ENCODE measurements at regions not wholly inside any gene's neighbourhood (a gene's known extent, or its start where the extent isn't known, plus 50 kb on each side); places are given as distances from the start of the nearest gene placed in this dataset.

DNA sequence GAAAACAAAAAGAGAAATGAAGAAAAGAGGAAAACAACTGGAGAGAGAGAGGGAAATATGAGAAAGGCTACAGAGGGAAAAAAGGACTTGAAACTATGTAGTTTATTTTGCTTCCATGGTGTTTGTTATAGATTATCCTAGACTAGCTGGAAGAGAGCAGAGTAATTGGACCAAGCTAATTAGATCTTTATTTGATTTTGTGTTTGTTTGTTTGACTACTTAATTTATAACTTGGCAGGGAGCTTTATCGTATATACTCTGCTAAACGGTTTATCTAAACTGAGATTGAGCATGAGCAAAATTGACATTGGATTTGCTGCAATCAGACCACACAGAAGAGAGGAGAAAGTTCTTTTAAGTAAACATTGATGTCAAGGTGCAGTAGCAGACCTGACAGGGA, 443.8 kb upstream of the USP24 start:
- Mint-ChIP-seq H3K27ac (ENCODE audit: low read depth, unreplicated experiment) (no peak overlapping the region), H3K4me1 (ENCODE audit: insufficient read depth, unreplicated experiment) (no peaks in the 10 kb centered on the region), H3K36me3 (ENCODE audit: insufficient read depth, unreplicated experiment) (no peaks in the 10 kb centered on the region), H3K27me3 (ENCODE audit: insufficient read depth, unreplicated experiment) (no peaks in the 10 kb centered on the region), H3K9me3 (ENCODE audit: unreplicated experiment) (no peaks in the 10 kb centered on the region), H3K4me3 (ENCODE audit: unreplicated experiment) (no peak overlapping the region)
- BruUV-seq (replicated peaks) = no TSS peak
- DNase-seq (ENCODE audit: unreplicated experiment) = no peak
- intact Hi-C loops (cut with micrococcal nuclease) = no loop called here
- ChIA-PET POLR2A (interaction anchor here (0.6 to 0.8 kb wide), 6 partner anchors 12 to 283 kb away, joined by 3 to 4 read pairs (median 3); no protein-coding TSS in a partner anchor), CTCF (interaction anchor here (0.6 to 1.1 kb wide), 2 partner anchors 151 to 375 kb away, joined by 4 to 7 read pairs; no protein-coding TSS in a partner anchor)
- TF ChIP-seq, protein P1, sequence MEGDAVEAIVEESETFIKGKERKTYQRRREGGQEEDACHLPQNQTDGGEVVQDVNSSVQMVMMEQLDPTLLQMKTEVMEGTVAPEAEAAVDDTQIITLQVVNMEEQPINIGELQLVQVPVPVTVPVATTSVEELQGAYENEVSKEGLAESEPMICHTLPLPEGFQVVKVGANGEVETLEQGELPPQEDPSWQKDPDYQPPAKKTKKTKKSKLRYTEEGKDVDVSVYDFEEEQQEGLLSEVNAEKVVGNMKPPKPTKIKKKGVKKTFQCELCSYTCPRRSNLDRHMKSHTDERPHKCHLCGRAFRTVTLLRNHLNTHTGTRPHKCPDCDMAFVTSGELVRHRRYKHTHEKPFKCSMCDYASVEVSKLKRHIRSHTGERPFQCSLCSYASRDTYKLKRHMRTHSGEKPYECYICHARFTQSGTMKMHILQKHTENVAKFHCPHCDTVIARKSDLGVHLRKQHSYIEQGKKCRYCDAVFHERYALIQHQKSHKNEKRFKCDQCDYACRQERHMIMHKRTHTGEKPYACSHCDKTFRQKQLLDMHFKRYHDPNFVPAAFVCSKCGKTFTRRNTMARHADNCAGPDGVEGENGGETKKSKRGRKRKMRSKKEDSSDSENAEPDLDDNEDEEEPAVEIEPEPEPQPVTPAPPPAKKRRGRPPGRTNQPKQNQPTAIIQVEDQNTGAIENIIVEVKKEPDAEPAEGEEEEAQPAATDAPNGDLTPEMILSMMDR (IDR thresholded peaks at IDR 0.05; ENCODE audit: unreplicated experiment) = no peak

DNA sequence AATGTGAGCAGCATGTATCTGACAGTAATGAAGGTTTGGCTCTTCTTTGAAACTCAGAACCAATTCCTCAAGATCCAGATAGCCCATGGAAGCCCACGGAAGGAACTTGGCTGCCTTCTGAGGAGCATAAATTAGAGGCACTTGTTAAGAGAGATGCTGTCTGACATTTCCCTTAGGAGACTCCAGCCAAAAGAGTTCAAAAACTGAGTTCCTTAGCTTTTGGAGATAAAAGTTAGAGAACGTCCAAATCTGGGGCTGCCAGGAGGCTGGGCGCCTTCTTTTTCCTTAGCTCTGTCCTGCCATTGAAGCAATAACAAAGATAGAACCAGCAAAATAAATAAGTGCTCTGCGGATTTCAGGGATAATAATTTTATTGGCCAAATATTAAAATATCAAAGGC, 439.6 kb upstream of the USP24 start:
- POLR2A ChIA-PET = no interaction called here
- Mint-ChIP-seq H3K27me3 (ENCODE audit: insufficient read depth, unreplicated experiment) (no peaks in the 10 kb centered on the region), H3K27ac (ENCODE audit: low read depth, unreplicated experiment) (no peak overlapping the region), H3K4me1 (ENCODE audit: insufficient read depth, unreplicated experiment) (peaks cover 5% of the 10 kb centered on the region), H3K9me3 (ENCODE audit: unreplicated experiment) (no peaks in the 10 kb centered on the region), H3K36me3 (ENCODE audit: insufficient read depth, unreplicated experiment) (no peaks in the 10 kb centered on the region), H3K4me3 (ENCODE audit: unreplicated experiment) (no peak overlapping the region)
- TF ChIP-seq, protein P1 (IDR thresholded peaks at IDR 0.05; ENCODE audit: unreplicated experiment) = no peak
- CTCF ChIA-PET = no interaction called here
- no TSS peak for BruUV-seq (replicated peaks)
- intact Hi-C loops (cut with micrococcal nuclease) = no loop called here
- no peak for DNase-seq (ENCODE audit: unreplicated experiment)

GRCh38 chr1:55654171-55654570, 439.0 kb upstream of the USP24 start:
- Mint-ChIP-seq H3K36me3 (ENCODE audit: insufficient read depth, unreplicated experiment) (no peaks in the 10 kb centered on the region), H3K4me1 (ENCODE audit: insufficient read depth, unreplicated experiment) (peaks cover 5% of the 10 kb centered on the region), H3K27ac (ENCODE audit: low read depth, unreplicated experiment) (no peak overlapping the region), H3K27me3 (ENCODE audit: insufficient read depth, unreplicated experiment) (no peaks in the 10 kb centered on the region), H3K9me3 (ENCODE audit: unreplicated experiment) (no peaks in the 10 kb centered on the region), H3K4me3 (ENCODE audit: unreplicated experiment) (no peak overlapping the region)
- ChIA-PET CTCF (no interaction called here), POLR2A (no interaction called here)
- intact Hi-C loops (cut with micrococcal nuclease) = no loop called here
- TF ChIP-seq, protein P1 (IDR thresholded peaks at IDR 0.05; ENCODE audit: unreplicated experiment) = no peak
- BruUV-seq (replicated peaks) = no TSS peak
- DNase-seq (ENCODE audit: unreplicated experiment) = no peak

GRCh38 chr1:55650444-55650843, 435.3 kb upstream of the USP24 start:
- TF ChIP-seq, protein P1 (IDR thresholded peaks at IDR 0.05; ENCODE audit: unreplicated experiment) = no peak
- H3K36me3 Mint-ChIP-seq (ENCODE audit: insufficient read depth, unreplicated experiment) = no peaks in the 10 kb centered on the region
- CTCF ChIA-PET = no interaction called here

More at GRCh38 chr1:55650444-55650843, 435.3 kb upstream of the USP24 start:
- H3K4me1 Mint-ChIP-seq (ENCODE audit: insufficient read depth, unreplicated experiment) = peaks cover 5% of the 10 kb centered on the region
- no TSS peak for BruUV-seq (replicated peaks)
- H3K9me3 Mint-ChIP-seq (ENCODE audit: unreplicated experiment) = no peaks in the 10 kb centered on the region
- intact Hi-C loops (cut with micrococcal nuclease) = no loop called here
- POLR2A ChIA-PET = interaction anchor here (1.0 kb wide), 1 partner anchor 9 kb away, joined by 3 read pairs; no protein-coding TSS in a partner anchor
- no peak for DNase-seq (ENCODE audit: unreplicated experiment)
- H3K27me3 Mint-ChIP-seq (ENCODE audit: insufficient read depth, unreplicated experiment) = no peaks in the 10 kb centered on the region
- H3K4me3 Mint-ChIP-seq (ENCODE audit: unreplicated experiment) = no peak overlapping the region
- H3K27ac Mint-ChIP-seq (ENCODE audit: low read depth, unreplicated experiment) = no peak overlapping the region

Data from MCF 10A (cell line).